Hematopoietic multipotent progenitor cell treated with erythropoietin and hydrocortisone succinate and interleukin-3 and kit ligand, for 15 days (in vitro differentiated cells): ENCODE measurements at regions not wholly inside any gene's neighbourhood (a gene's known extent, or its start where the extent isn't known, plus 50 kb on each side); places are given as distances from the start of the nearest gene placed in this dataset.
"Not testable (repeated sequence)": the region's sequence is repeated elsewhere in the genome, so short reads cannot be mapped to it uniquely, and the experiment has no call there.

ENCODE experiments used
- DNase-seq: peaks from one replicate; pipeline ENCODE4 v3.0.0-alpha.2; 2015; ENCODE audit warnings: low spot score

GRCh38 chr4:155444721-155445120 is 68.0 kb upstream of the MAP9 start:
- no peak for DNase-seq

- DNase-seq = peak; percentile 48
These were observed 65.7 kb upstream of the MAP9 start for GRCh38 chr4:155442267-155443105.

GRCh38 chr4:155441475-155441874 is 64.7 kb upstream of the MAP9 start:
- DNase-seq = no peak

GRCh38 chr4:155439760-155440159 is 63.0 kb upstream of the MAP9 start:
- not testable (repeated sequence) for DNase-seq

GRCh38 chr4:155434904-155435303 is 58.1 kb upstream of the MAP9 start:
- no peak for DNase-seq

- DNase-seq = no peak
These were observed 57.6 kb upstream of the MAP9 start for GRCh38 chr4:155434366-155434765.

- DNase-seq = no peak
These were observed 57.0 kb upstream of the MAP9 start for GRCh38 chr4:155433636-155434360.

GRCh38 chr4:155430895-155431795 is 54.4 kb upstream of the MAP9 start:
- no peak for DNase-seq

GRCh38 chr4:155428128-155428527 is 51.4 kb upstream of the MAP9 start:
- no peak for DNase-seq

- DNase-seq = no peak
These were observed 50.2 kb upstream of the MAP9 start for GRCh38 chr4:155426953-155427352.
